GM12872 (cell line): ENCODE measurements at regions not wholly inside any gene's neighbourhood (a gene's known extent, or its start where the extent isn't known, plus 50 kb on each side); places are given as distances from the start of the nearest gene placed in this dataset.

ENCODE experiments used
- TF ChIP-seq, protein P1 (sequence below): IDR thresholded peaks from 3 replicates; pipeline ENCODE4 v1.5.1; 2011; ENCODE audit warnings: low read depth, mild to moderate bottlenecking, low read length, moderate library complexity; ENCODE audit not compliant: insufficient read depth

DNA sequence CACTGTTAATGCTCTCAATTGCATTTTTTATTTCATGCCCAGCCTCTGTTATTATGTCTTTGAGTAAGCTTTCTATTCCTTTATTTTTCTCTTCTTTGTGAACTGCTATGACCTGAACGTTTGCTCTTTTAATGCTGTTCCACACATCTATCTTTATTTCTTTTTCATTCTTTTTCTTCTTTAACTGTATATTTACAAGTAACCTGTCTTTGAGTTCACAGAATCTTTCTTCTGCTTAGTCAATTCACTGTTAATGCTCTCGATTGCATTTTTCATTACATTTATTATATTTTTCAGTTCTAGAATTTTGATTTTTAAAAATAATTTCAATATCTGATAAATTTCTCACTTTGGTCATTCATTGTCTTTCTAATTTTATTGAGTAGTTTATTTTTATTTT is 316.3 kb upstream of the MEF2C start:
- TF ChIP-seq, protein P1, sequence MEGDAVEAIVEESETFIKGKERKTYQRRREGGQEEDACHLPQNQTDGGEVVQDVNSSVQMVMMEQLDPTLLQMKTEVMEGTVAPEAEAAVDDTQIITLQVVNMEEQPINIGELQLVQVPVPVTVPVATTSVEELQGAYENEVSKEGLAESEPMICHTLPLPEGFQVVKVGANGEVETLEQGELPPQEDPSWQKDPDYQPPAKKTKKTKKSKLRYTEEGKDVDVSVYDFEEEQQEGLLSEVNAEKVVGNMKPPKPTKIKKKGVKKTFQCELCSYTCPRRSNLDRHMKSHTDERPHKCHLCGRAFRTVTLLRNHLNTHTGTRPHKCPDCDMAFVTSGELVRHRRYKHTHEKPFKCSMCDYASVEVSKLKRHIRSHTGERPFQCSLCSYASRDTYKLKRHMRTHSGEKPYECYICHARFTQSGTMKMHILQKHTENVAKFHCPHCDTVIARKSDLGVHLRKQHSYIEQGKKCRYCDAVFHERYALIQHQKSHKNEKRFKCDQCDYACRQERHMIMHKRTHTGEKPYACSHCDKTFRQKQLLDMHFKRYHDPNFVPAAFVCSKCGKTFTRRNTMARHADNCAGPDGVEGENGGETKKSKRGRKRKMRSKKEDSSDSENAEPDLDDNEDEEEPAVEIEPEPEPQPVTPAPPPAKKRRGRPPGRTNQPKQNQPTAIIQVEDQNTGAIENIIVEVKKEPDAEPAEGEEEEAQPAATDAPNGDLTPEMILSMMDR: no peak

DNA sequence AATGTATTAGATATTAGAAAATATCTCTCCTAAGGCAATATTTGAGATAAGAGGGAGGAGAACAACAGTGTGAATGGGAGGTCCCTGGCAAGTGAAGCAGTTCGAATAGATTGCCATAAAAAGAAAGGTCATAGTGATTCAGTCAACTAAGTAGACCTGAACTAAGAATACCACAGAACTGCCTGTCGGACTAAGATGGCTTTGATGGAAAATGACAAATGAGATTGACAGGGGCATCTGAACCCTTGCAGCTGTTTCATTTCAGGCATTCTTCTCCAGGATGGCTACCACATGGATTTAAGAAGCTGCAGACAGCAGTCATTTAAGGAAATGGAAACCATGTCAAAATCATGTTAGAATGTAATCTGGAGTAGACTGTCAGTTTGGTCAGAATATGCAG is 308.4 kb upstream of the MEF2C start:
- TF ChIP-seq, protein P1: no peak

DNA sequence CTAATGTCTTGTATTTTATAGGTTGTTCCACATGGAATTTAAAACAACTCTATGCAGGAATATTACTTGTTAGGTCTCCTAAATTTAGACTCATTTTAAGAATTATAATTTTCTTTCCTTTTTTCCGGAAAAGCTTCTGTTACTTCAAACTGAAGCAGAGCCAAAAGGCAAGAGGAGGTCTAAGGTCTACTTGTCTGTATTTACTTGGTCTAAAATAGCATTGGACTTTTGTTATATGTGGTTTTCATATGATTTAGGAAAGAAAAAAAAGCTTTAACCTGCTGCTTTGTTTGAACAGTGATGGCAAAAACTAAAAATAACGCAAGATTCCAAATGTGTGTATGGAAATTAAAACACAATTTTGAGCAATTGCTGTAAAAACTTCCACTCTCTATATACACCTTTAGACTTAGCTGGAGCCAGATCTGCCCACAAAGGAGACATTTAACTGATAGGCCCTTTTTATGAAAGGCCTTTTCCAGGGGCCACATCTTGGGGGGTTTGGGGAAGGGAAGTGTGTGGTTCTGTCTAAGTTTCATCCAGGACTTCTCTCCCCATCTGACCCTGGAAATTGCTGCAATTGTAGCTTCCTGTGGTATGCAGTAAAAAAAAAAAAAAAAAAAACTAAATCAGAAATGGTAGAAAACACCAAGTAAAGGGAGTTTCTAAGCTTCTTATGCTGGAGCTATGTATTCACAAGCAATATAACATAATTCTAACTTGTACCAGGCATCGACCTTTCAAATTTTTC is 307.7 kb upstream of the MEF2C start:
- TF ChIP-seq, protein P1: no peak

DNA sequence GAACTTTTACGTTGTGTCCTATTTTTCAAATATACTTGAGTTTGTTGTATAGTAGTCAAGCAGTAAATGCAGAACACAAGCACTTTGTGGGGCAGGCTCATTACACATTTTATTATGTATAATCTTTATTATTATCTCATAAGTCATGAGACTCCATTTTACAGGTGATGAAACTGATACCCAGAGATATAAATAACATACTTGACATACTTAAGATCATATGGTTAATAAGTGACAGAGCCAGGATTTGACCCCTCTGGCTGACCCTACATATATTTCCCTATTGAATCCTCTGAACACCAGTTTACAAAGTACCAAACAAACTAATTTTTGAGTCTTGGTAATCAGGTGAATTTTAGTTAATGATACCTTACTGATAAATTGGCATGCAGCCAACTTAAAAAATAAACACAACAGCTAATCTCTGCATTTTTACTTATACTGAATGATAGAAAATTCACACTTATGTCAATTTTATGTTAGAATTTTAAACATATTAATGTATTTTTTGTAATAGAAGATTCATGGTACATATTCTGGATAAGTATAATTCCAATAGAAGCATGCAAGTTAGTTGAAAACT is 305.0 kb upstream of the MEF2C start:
- TF ChIP-seq, protein P1: no peak

DNA sequence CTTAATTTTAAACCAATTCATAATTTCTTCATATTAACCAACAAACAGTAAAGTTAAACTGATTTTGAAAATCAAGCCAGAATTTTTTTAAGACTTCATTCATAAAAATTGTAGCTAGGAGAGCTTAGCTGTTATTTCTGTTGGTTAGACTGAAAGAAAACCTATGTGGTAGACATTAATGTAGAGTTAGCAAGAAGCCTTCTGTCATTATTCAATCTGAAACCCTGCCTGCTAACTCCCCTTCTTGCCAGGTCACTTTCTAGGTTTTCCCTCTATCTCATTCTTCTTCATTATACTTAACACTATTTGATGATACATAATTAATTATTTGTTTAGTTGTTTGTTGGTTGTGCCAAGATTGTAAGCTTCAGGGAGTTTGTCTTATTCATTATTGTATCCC is 304.3 kb upstream of the MEF2C start:
- TF ChIP-seq, protein P1: no peak

DNA sequence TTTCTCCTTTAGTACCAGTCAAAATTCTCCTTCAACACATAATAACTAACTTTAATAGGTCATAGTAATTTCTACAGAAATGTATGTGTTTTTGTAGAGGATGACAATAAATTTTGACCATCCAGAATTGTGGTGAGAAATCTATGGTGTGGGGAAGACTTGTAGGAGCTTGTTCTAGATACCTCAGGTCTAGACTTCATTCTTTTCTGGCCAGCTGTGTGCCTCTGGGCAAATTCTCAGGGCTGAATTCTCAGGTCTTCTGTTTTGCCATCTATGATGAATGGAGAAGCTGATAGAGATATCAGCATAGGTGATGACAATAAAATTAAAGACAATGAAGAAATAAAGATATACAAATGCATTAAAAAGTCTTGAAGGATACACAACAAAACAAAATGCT is 298.6 kb upstream of the MEF2C start:
- TF ChIP-seq, protein P1: no peak

DNA sequence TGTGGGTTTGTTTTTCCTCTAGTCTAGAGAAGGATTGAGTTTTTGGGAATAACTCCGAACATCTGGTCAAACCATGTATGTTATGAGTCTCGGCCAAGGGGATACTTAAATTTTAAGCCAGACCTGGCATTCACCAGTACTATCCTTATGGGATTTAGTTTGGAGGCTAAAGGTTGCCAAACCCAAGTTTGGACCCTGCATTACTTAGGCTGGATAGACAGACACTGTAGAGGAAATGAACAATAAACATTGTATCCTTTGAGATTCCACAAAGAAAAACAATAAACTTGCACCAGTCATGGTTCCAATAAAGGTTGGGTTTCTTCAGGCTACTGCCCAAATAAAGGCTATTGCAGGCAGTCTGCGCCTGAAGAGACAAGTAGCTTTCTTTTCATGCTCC is 296.7 kb upstream of the MEF2C start:
- TF ChIP-seq, protein P1: no peak
